H1 (cell line): ENCODE measurements at regions not wholly inside any gene's neighbourhood (a gene's known extent, or its start where the extent isn't known, plus 50 kb on each side); places are given as distances from the start of the nearest gene placed in this dataset.

Experiments
- ATF2 ChIP-seq: IDR thresholded peaks from 2 replicates; pipeline ENCODE4 v1.6.1; 2012; ENCODE audit warnings: low read length, inconsistent platforms
- CHD7 ChIP-seq: fragments of 300-600 bp; sonication (generic); IDR thresholded peaks from 2 replicates; pipeline ENCODE4 v1.7.1; 2012; ENCODE audit warnings: low read length, moderate library complexity, mild to moderate bottlenecking, inconsistent platforms; ENCODE audit not compliant: insufficient replicate concordance
- RFX5 ChIP-seq: IDR thresholded peaks from 2 replicates; pipeline ENCODE4 v1.6.1; 2011; ENCODE audit warnings: low read depth, low read length, improper control_type of control experiment, borderline replicate concordance
- RNF2 ChIP-seq: fragments of 200-900, 300-1000 bp; sonication (generic); IDR thresholded peaks from 2 replicates; pipeline ENCODE4 v1.7.1; 2016; ENCODE audit warnings: borderline replicate concordance, low read depth, mild to moderate bottlenecking, antibody characterized with exemption, low read length; ENCODE audit not compliant: poor library complexity, severe bottlenecking; ENCODE audit errors: missing control alignments

- no peak for TF ChIP-seq CHD7
- no peak for TF ChIP-seq ATF2
- TF ChIP-seq RNF2: no peak
- no peak for TF ChIP-seq RFX5
These were observed 1618.1 kb downstream of the C4orf33 start (continued) for GRCh38 chr4:130714006-130714405.
